ENCODE measurements at regions not wholly inside any gene's neighbourhood (a gene's known extent, or its start where the extent isn't known, plus 50 kb on each side); places are given as distances from the start of the nearest gene placed in this dataset.

DNA sequence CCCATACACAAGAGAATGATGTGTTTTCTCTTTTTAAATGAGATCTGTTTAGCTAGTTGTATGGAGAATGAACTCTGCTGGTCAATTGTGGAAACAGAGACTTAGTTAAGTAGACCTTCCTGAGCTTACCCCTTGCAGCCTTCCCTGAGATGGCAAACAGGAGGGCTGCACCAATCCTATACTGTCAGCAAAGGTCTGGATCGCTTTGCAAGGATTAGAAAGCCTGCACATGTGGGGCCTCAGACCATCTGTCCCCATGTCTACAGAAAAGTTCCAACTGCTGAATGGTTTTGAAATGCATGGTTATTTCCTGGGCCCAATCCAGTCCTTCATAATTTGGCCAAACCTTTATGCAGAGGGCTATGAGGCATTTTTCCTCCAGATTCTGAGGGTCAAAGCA lies 183.9 kb upstream of the SLC10A2 start:
- DNase-seq: no peak

DNA sequence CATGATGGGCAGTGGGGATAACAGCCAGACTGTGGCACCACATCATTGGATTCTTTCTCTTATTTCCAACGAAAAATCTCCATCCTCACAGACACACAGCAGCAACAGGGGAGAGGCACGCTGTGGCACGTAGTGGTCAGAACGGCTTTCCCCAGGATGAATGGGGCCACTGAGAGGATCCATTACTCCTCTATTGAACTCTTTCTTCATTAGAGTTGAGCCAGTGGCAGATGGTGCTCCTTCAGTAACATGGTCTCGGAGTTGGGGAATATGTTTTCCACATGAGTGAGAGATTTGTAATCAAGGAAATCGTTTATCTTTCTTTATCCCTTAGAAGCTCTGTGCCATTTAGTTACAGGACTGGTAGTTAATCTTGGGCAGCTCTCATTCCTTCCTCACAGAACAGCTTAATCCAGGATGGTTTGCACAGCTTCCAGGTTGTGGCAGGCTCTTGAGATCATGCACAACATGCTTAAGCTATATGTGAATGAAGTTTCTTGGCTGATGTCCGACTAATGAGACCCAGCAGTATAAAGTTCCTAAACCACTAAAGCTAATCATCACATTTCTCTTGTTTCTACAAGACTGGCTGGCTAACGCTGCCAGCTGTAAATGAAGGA lies 180.5 kb upstream of the SLC10A2 start:
- no peak for DNase-seq

GRCh38 chr13:103243495-103243894 lies 177.3 kb upstream of the SLC10A2 start:
- no peak for DNase-seq

DNA sequence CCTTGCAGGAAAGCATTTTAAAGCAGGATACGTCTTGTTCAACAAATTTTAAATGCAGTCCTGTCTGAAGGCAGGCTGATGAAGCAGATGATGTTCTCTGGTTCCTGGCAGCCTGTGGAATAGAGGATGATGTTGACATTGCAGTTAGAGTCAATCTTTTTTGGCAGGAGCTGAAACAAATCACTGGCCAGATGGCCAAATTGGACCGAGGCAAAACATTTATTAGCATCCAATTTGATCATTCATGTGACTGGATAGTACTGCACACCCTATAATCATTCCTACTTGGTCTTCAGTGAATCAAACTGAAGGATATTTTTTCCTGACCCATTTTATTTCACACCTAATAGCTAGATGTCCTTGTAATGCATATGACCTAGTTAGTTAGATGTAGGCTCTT lies 172.2 kb upstream of the SLC10A2 start:
- DNase-seq: no peak

GRCh38 chr13:103236213-103236612 lies 170.0 kb upstream of the SLC10A2 start:
- no peak for DNase-seq

- no peak for DNase-seq
Measured at GRCh38 chr13:103229674-103230073, 163.5 kb upstream of the SLC10A2 start.

DNA sequence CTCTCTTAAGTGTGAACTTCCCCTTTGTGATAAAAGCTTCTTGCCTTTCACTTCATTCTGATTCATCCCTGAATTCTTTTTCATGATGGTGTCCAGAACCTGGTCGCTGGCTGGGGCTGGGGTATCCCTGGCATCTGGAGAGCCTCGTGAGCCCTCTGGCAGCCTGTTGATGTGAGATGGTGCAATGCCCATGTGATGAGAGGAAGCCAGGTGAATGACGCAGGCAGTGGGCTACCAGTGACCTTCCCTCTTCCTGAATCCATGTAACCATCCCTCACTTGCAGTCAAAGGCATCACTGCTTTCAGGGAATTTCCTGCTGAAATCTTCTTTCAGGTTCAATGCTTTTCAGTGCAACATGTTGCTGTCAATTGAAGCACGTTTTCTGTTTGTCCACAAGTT lies 158.6 kb upstream of the SLC10A2 start:
- no peak for DNase-seq

GRCh38 chr13:103222683-103223082 lies 156.5 kb upstream of the SLC10A2 start:
- DNase-seq: no peak

DNA sequence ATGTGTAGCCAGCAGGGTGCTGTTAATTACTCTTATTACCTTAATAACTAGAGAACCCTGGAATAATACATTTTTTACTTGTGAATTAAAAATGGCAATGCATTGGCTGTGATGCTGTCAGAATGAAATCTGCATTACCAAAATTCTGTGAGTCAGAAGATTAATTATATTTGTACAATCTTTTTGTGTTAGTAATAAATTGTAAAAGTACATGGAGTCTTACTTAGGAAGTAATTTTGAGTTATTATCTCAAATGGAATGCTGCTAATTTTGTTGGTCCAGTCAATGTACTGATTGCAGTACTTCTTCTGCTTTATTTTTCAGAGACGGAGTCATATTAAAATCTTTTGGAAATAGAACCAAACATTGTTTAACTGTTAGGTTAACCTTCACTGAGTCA lies 152.0 kb upstream of the SLC10A2 start:
- DNase-seq: no peak

GRCh38 chr13:103213152-103213551 lies 146.9 kb upstream of the SLC10A2 start:
- DNase-seq: no peak

- no peak for DNase-seq
Measured at GRCh38 chr13:103210348-103210747, 144.1 kb upstream of the SLC10A2 start.

GRCh38 chr13:103203735-103204330 lies 137.6 kb upstream of the SLC10A2 start:
- DNase-seq: no peak

DNA sequence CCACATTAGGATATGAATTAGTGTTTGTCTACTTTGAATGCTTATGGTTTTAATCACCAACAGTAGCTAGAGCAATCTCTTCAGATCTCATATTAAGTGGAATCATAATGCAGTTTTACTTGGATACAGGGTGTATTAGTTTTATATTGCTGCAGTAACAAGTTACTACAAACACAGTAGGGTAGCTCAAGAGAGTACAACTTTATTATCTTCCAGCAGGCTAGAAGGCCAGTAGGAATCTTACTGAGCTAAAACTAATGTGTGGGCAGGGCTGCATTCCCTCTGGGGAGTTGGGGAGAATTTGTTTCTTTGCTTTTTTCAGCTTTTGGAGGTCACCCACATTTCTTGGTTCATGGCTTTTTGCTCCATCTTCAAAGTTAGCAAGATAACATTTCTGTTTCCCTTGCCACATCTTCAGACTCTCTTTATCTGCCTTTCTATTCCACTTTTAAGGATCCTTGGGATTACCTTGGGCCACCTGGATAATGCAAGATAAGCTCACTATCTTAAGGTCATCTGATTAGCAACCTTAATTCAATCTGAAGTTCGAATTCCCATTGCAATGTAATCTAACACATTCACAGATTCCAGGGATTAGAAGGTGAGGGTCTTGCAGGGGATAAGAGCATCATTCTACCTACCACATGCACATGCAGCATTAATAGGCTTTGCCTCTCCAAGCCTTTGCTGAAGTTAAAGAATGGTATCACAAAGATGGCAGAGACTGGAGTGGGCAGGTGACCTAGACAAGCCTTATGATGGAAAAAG lies 134.1 kb upstream of the SLC10A2 start:
- DNase-seq: no peak

DNA sequence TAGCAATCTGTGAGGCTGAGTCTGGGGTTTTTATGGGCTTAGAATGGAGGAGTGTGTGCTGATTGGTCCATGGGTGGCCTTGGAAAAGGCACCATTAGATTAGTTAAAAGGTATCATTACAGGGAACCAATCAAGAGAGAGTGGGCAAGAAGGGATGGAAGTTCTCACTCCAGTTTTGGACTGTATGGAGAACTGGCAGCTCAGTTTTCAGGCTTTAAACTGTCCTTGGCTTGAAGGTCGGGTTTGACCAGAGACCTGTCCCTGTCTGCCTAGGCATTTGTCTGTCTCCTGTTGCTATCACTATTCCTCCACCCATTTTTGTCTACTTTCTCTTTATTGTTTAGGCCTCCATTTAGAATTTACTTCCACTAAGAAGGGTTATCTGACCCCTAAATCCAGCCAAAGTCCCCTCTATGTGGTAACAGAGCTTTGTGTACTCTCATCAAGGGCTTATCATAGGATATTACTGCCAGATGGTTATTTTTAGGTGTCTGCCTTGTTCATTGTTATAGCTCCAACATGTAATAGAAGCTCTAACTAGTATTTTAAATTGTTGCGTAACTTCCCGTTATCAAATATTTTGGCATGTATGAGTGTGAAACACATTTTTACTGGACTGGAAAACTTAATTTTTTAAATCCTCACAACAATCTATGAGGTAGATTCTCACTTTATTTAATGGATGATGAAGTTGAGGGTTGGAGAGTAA lies 133.3 kb upstream of the SLC10A2 start:
- DNase-seq: no peak

- DNase-seq: no peak
Measured at GRCh38 chr13:103196356-103196755, 130.1 kb upstream of the SLC10A2 start.

DNA sequence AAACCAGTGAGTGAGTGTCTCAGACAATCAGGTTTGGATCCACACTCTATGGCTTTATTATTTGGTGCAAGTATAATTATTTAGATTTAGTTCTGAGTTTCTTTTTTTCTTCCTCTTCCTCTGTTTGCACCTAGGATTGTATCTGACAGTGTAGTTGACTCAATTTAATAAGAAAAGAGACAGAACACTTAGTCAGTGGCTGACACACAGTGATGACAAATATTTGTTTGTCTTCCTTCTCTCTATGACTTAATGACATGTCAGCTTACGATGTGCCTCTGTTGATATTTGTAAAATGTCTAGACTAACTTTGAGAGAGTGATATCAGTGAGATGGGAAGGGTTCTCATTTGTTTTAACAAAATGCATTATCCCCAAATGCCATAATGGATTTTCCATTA lies 129.5 kb upstream of the SLC10A2 start:
- DNase-seq: no peak

DNA sequence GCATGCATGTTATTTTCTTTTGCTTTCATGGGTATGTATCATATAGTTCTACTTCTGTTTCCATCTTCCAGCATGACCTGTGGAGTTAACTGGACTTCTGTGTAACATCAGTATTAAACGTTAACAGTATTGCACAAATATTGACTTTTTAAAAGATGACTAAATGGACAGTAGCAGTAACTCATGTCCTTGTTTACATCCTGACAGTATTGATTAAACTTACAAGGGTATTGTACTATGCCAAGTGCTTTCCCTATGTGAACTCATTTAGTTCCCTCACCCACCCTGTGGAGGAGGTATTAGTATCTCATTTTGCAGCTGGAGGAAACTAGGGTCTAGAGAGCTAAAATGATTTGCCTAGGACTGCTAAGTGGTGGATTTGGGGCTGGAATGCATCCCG lies 128.7 kb upstream of the SLC10A2 start:
- no peak for DNase-seq

DNA sequence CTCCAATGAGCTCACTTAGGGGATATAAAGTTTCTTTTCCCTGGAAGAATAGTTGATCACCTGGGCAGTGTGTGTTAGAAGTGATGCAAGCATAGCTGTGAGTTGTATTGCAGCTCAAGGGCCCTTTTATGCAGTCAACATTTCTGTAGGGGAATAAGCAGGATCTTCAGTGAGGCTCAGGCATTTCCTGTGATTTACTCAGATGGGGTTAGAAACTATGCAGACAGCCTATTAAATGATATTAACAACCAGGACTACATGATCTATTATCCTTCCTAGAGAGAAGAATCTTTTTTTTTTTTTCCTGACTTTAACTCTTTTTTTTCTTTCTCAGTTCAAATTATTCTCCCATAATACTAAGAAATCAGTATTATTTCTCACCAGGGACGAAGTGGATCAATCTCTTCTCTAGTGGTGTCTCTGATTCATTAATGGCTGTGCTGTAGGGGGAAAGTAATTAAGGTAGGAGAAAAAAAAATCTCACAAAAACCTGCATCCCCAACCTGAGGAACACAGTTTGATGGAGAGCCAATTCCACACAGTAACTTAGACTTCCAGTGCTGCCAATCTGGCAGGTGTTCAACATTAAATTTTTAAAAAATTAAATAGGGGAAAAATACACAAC lies 126.4 kb upstream of the SLC10A2 start:
- DNase-seq: no peak

DNA sequence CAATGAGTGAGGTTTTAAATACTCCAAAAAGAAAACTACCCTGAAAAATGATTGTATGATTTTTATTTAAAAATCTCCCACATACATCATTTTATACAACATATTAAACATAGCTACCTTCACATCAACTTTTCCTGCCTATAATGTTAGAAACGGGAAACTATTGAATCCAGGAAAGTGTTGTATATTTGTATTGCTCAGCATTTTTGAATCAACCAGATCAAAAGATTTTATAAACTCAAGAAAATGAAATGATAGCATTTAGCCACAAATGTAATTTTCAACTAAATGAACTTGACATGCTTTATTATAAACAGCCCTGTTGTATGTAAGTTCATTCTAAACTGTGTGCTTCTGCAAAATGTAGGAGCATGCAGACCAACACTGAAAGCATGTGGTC lies 124.6 kb upstream of the SLC10A2 start:
- DNase-seq: no peak

GRCh38 chr13:103188713-103189326 lies 122.6 kb upstream of the SLC10A2 start:
- no peak for DNase-seq

- DNase-seq: no peak
Measured at GRCh38 chr13:103187721-103188156, 121.5 kb upstream of the SLC10A2 start.

- no peak for DNase-seq
Measured at GRCh38 chr13:103184413-103184812, 118.2 kb upstream of the SLC10A2 start.
